ENCODE measurements at regions not wholly inside any gene's neighbourhood (a gene's known extent, or its start where the extent isn't known, plus 50 kb on each side); places are given as distances from the start of the nearest gene placed in this dataset.
A peak's percentile ranks its signal among the peaks of the same experiment; 100 is the strongest.

GRCh38 chr21:27564684-27565301 lies 597.9 kb upstream of the ADAMTS5 start:
- no peaks in the 10 kb centered on the region for H3K36me3 ChIP-seq
- H3K9me3 ChIP-seq (ENCODE audit: low read depth), result no peaks in the 10 kb centered on the region
- Mint-ChIP-seq H3K4me3 (no peak overlapping the region), H3K9me3 (no peaks in the 10 kb centered on the region), H3K27ac (no peak overlapping the region), H3K27me3 (ENCODE audit: insufficient read depth, low read depth) (no peaks in the 10 kb centered on the region), H3K4me1 (no peaks in the 10 kb centered on the region), H3K36me3 (no peaks in the 10 kb centered on the region)
- H3K4me1 ChIP-seq, result no peaks in the 10 kb centered on the region
- H2AFZ ChIP-seq (replicated peaks), result peak overlapping the region; percentile 86
- H3K4me2 ChIP-seq, result no peak overlapping the region
- H3K79me2 ChIP-seq (ENCODE audit: low read depth), result no peaks in the 10 kb centered on the region
- H3K27me3 ChIP-seq, result no peaks in the 10 kb centered on the region
- no peak overlapping the region for H3K9ac ChIP-seq
- H4K20me1 ChIP-seq (ENCODE audit: low read depth), result no peaks in the 10 kb centered on the region
- no peak overlapping the region for H3K27ac ChIP-seq
- H3K4me3 ChIP-seq, result no peak overlapping the region
- DNase-seq (ENCODE audit: low spot score), result peak; percentile 63
- H3F3A ChIP-seq (ENCODE audit: low read depth), result no peaks in the 10 kb centered on the region
- TF ChIP-seq, protein P1, sequence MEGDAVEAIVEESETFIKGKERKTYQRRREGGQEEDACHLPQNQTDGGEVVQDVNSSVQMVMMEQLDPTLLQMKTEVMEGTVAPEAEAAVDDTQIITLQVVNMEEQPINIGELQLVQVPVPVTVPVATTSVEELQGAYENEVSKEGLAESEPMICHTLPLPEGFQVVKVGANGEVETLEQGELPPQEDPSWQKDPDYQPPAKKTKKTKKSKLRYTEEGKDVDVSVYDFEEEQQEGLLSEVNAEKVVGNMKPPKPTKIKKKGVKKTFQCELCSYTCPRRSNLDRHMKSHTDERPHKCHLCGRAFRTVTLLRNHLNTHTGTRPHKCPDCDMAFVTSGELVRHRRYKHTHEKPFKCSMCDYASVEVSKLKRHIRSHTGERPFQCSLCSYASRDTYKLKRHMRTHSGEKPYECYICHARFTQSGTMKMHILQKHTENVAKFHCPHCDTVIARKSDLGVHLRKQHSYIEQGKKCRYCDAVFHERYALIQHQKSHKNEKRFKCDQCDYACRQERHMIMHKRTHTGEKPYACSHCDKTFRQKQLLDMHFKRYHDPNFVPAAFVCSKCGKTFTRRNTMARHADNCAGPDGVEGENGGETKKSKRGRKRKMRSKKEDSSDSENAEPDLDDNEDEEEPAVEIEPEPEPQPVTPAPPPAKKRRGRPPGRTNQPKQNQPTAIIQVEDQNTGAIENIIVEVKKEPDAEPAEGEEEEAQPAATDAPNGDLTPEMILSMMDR (IDR thresholded peaks at IDR 0.05), result peak; percentile 76
- TF ChIP-seq EZH2 (IDR thresholded peaks at IDR 0.05), result no peak

DNA sequence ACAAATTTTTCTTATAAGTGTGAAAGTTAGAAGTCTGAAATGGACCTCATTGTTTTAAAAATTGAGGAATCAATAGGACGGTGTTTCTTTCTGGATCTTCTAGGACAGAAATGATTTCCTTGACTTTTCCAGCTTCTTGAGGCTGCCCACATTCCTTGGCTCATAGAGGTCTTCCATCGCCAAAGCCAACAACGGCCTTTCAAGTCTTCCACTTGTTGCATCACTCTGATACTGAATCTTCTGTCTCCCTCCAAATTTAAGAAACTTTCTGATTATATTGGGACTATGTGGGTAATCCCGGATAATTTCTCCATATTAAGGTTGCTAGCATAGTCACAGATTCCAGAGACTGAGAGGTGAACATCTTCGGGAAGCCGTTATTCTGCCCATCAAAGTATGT lies 595.4 kb upstream of the ADAMTS5 start:
- Histone ChIP-seq H2AFZ (replicated peaks) (no peak overlapping the region), H3K36me3 (no peaks in the 10 kb centered on the region), H3K4me3 (no peak overlapping the region), H4K20me1 (ENCODE audit: low read depth) (no peaks in the 10 kb centered on the region), H3K27me3 (no peaks in the 10 kb centered on the region), H3K9me3 (ENCODE audit: low read depth) (no peaks in the 10 kb centered on the region), H3K27ac (no peak overlapping the region), H3K9ac (no peak overlapping the region), H3K79me2 (ENCODE audit: low read depth) (no peaks in the 10 kb centered on the region), H3K4me1 (no peaks in the 10 kb centered on the region), H3F3A (ENCODE audit: low read depth) (no peaks in the 10 kb centered on the region), H3K4me2 (no peak overlapping the region)
- DNase-seq (ENCODE audit: low spot score), result no peak
- Mint-ChIP-seq H3K4me1 (no peaks in the 10 kb centered on the region), H3K4me3 (no peak overlapping the region), H3K27me3 (ENCODE audit: insufficient read depth, low read depth) (no peaks in the 10 kb centered on the region), H3K9me3 (no peaks in the 10 kb centered on the region), H3K27ac (no peak overlapping the region), H3K36me3 (no peaks in the 10 kb centered on the region)
- no peak for TF ChIP-seq EZH2phosphoT487 (IDR thresholded peaks at IDR 0.05)
- TF ChIP-seq, protein P1 (IDR thresholded peaks at IDR 0.05), result no peak
- no peak for TF ChIP-seq EZH2 (IDR thresholded peaks at IDR 0.05)

GRCh38 chr21:27561116-27561515 lies 594.2 kb upstream of the ADAMTS5 start:
- H3K4me2 ChIP-seq, result no peak overlapping the region
- no peaks in the 10 kb centered on the region for H3K79me2 ChIP-seq (ENCODE audit: low read depth)
- Mint-ChIP-seq H3K4me3 (no peak overlapping the region), H3K9me3 (peaks cover 1% of the 10 kb centered on the region), H3K4me1 (no peaks in the 10 kb centered on the region), H3K27me3 (ENCODE audit: insufficient read depth, low read depth) (no peaks in the 10 kb centered on the region), H3K27ac (no peak overlapping the region), H3K36me3 (no peaks in the 10 kb centered on the region)
- H3K36me3 ChIP-seq, result no peaks in the 10 kb centered on the region
- no peak overlapping the region for H3K4me3 ChIP-seq
- no peaks in the 10 kb centered on the region for H4K20me1 ChIP-seq (ENCODE audit: low read depth)
- H2AFZ ChIP-seq (replicated peaks), result no peak overlapping the region
- no peaks in the 10 kb centered on the region for H3K4me1 ChIP-seq
- H3K27me3 ChIP-seq, result no peaks in the 10 kb centered on the region
- H3F3A ChIP-seq (ENCODE audit: low read depth), result no peaks in the 10 kb centered on the region
- TF ChIP-seq EZH2phosphoT487 (IDR thresholded peaks at IDR 0.05) (no peak), EZH2 (IDR thresholded peaks at IDR 0.05) (no peak)
- TF ChIP-seq, protein P1 (IDR thresholded peaks at IDR 0.05), result no peak
- DNase-seq (ENCODE audit: low spot score), result no peak
- no peak overlapping the region for H3K9ac ChIP-seq
- no peaks in the 10 kb centered on the region for H3K9me3 ChIP-seq (ENCODE audit: low read depth)
- H3K27ac ChIP-seq, result no peak overlapping the region
